ENCODE measurements at regions not wholly inside any gene's neighbourhood (a gene's known extent, or its start where the extent isn't known, plus 50 kb on each side); places are given as distances from the start of the nearest gene placed in this dataset.

GRCh38 chr22:22802339-22802970 is 85.2 kb upstream of the IGLL5 start:
- DNase-seq (ENCODE audit: low read depth in 3 of 3) = peak in 1 of 3 experiments; percentile 30

DNA sequence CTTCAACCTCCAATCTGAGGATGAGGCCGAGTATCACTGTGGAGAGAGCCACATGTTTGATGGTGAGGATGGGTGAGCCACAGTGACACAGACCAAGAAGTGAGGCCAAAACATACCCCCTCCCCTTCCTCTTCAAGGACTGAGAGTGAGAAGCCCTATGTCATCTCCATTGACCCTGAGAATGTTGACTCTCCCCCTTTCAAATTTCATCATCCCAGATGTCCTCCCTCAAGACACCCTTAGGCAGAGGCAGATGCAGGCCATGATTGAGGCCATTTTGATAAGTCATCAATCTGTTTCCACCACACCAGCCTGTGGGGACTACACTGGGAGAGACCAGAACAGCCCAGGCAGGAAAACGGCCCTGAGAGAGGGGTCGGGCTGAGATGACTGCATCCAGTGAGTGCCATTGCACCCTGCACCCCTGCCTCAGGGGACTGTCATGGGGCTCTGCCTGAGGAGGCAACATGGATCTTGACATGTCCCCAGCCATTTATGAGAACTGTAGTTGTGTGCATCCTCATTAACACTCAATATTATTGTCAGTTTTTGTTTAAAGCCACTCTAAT is 84.2 kb upstream of the IGLL5 start:
- no peak for DNase-seq (ENCODE audit: low read depth in 3 of 3)

DNA sequence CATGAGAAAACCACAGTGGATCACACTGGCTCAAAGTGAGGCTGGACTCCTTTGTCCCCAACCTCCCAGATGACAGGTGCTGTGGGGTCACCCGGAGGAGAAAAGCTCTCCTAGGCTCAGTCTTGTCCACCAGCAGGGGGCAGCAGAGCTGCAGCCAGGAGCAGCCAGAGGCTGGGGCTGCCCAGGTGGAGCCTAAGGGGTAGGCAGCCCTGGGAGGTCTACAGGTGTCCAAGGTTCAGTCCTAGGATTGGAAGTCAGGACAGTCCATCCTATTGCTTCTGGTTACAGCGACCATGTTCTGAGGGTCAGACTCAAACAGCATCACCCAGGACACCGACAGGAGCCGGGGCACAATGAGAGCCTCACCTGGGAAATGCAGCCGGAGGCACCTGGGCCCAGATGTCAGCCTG is 77.6 kb upstream of the IGLL5 start:
- peak in 2 of 3 experiments; percentile 49 to 59 for DNase-seq (ENCODE audit: low read depth in 3 of 3)

DNA sequence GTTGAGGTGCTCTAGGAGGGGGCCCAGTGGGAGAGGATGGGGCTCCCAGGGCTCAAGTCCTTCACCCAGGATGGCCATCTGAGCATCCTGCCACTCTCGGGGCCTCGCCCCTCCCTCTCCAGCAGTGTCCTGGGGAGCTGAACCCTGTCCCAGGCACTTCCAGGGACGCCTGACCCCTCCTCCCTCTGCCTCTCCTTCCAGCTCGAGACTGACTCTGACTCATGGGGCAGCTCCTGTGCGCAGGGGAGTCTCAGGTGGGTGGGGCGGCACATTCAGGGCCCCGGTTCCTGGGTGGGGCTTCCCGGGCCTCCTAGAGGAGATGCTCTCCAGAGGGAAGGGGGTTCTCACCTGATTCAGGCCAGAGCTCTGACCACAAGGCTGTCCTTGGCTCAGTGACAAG is 77.1 kb upstream of the IGLL5 start:
- DNase-seq (ENCODE audit: low read depth in 3 of 3) = no peak

DNA sequence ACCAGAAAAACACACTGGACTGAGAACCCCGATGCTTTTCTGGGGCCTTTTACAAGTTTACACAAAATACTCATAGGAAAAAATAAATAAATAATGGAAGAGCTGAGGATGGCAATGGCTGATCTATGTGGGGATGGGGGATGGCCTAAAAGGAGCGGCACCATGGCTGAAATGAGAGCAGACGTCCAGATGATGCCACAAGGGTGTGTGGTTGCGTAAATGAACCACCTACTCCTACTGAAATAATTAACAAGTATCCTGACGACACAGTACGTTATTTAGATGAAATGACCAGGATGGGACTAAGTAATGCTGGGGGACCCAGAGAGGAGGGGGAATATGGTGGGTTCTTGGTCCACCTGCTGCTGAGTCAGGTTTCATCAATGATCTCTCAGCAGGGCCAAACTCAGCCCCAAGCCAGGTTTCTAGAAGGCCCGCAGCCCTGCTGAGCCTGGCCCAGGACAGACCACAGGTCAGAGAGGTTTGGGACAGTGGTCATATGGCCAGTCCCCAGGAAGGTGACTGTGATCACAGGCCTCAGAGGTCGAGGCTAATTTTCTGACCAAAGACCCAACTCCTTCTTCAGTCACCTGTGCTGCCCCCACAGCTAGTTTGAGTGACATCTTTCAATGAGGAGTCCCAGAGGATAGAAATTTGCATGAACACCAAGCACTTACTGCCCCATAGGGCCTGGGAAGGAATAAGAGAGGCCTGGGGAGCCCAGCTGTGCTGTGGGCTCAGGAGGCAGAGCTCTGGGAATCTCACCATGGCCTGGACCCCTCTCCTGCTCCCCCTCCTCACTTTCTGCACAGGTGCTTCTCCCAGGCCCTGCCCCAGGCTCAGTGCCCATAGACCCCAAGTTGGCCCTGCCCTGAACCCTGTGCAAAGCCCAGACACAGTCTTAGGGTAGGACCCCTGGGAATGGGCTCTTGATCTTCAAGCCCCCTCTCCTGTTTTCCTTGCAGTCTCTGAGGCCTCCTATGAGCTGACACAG is 76.3 kb upstream of the IGLL5 start:
- no peak for DNase-seq (ENCODE audit: low read depth in 3 of 3)

DNA sequence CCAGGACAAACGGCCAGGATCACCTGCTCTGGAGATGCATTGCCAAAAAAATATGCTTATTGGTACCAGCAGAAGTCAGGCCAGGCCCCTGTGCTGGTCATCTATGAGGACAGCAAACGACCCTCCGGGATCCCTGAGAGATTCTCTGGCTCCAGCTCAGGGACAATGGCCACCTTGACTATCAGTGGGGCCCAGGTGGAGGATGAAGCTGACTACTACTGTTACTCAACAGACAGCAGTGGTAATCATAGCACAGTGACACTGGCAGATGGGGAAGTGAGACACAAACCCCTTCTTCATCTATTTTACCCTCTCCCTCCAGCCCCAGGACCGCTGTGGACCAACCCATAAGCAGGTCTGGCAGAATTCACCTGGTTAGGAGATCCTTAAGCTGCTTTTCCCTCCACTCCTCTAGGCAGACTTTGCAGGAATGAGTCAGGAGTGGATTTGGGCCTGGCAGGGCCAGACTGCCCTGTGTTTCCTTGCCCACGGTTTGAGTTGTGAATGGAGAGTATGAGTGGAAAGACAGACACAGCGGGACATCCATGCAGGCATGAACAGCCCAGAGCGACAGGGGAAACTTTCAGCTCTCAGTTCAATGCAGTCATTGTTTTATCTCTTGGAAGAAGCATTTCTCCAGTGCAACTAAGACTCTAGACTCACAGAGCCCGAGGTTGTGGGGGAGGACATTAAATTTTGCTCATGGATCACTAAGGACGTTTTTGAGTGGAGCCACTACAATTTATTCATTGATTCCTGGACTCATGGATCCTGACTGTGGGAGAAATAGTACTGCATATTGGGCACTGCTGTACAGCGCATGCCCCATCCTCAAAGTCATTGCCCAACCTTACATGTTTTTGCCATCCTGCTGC is 75.3 kb upstream of the IGLL5 start:
- no peak for DNase-seq (ENCODE audit: low read depth in 3 of 3)

DNA sequence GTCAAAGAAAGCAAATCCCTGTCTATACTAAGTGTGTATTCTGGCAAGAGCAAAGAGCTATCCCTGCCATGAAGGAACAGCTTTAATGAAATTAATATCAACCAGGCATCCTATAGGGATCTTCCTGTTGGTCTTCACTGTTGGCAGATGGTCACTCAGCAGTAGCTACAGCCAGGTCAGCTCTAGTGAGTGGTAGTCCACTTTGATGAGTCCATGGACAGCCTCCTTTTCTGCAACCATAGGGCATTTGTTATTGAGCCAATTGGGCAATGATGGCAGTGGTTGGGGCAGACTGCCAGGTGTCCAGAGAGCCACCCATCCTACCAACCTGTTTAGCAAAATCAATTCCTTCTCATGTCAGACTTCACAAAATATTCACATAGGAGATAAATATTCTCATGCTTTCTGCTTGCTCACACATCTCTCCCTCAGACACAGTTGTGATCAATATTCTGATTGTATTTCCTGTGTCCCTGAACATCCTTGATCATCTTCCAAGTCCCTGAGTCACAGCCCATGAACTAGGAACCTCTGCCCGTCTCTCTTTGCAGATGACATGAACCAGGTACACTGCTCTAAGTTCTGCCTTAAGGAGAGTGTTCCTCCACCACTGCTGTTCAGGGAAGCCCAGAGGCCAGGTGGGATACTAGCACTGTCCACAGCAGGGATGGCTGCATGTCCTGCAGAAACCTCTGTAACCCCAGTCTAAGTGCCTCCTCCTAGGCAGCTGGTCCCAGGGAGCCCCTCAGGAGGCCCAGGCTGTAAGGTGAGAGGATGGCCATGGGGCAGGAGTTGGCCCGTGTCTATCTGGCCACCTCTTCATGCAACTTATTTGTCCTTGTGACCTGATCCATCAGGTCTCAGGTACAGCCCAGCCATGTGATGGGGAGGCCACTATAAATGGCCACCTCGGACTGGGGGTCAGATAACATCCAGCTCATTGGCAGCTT is 74.2 kb upstream of the IGLL5 start:
- no peak for DNase-seq (ENCODE audit: low read depth in 3 of 3)

DNA sequence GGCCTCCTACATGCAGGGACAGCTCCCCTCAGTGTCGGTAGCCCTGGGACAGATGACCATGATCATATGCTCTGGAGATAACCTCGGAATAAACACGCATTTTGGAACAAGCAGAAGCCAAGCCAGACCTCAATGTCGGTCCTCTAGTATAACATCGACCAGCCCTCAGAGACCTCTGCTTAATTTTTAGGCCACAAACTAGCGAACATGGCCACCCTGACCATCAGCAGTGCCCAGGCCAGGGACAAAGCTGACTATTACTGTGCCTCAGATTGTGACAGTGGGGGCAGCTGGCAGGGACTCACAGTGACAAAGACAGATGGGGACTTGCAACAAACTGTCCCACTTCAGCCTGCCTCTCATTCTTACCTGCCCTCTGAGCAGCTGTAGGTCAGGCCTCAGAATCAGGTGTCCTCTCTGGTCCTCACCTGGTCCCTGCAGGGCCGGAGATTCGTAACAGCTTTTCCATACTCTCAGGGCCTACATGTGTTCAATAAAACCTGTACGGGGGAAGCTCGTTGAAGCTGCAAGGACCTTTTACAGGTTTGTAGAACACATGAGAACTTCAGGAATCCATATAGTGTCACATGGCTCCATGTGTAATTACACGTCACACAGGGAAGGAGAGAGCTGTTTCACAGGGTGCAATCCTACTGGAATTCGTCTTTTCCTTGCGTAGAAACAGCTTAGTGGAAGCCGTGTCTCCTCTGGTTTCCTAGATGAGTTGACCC is 72.8 kb upstream of the IGLL5 start:
- DNase-seq (ENCODE audit: low read depth in 3 of 3) = no peak

- DNase-seq (ENCODE audit: low read depth in 3 of 3) = no peak
These were observed 72.0 kb upstream of the IGLL5 start for GRCh38 chr22:22815397-22816170.

GRCh38 chr22:22816171-22816514 is 71.5 kb upstream of the IGLL5 start:
- DNase-seq (ENCODE audit: low read depth in 3 of 3) = no peak

GRCh38 chr22:22816766-22817410 is 70.7 kb upstream of the IGLL5 start:
- DNase-seq (ENCODE audit: low read depth in 3 of 3) = no peak

GRCh38 chr22:22817468-22818201 is 70.0 kb upstream of the IGLL5 start:
- no peak for DNase-seq (ENCODE audit: low read depth in 3 of 3)

DNA sequence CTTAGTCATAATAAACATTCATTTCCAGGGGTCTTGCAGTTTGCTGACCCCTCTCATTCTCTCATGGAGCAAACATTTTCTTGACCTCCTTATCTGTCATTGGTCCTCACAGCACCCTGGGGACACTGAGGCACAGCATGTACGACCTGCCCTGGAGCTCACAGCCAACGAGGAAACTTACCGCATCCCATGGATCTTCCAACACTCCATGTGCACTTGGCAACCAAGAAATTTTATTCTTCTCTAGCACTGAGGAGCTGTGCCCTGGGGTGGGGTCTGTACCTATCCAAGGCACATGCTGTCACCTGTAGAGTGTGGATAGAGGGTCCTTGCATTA is 69.4 kb upstream of the IGLL5 start:
- DNase-seq (ENCODE audit: low read depth in 3 of 3) = no peak

GRCh38 chr22:22818861-22819855 is 68.5 kb upstream of the IGLL5 start:
- no peak for DNase-seq (ENCODE audit: low read depth in 3 of 3)

DNA sequence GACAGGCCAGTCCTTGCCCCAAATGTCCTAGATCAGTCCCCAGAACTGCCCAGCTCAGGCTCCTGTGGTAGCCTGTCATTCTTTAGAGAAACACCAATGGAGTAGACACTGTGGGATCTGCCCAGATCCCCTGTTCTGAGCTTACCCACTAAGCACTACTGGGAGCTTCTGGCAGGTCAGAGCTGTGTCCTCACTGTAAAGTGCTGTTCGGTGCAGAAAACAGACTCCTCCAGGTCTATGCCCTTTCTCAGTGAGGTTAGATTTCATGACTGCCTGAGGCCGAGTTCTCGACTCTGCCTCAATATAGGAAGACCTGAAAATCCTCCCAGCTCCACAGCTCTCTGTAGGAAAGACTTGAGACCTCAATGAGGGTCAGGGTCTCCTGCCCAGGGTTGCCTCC is 67.5 kb upstream of the IGLL5 start:
- DNase-seq (ENCODE audit: low read depth in 3 of 3) = no peak

DNA sequence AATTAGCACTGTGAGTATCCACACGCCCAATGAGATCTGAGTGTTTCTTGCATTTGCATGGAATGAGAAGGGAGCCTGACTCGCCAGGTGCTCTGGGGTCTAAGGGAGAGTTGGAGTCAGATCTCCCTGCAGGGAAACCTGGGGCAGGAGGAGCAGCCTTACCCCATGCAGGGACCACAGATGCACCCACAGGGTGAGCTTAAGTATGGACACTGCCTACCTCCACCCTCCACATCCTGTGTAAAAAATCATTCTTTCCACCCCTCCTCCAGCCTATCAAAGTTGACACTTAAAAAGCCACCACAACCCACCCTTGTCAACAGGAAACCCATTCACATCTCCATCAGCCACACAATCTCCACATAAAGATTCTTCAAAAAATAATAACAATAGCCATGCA is 67.0 kb upstream of the IGLL5 start:
- no peak for DNase-seq (ENCODE audit: low read depth in 3 of 3)

GRCh38 chr22:22821340-22821739 is 66.3 kb upstream of the IGLL5 start:
- DNase-seq (ENCODE audit: low read depth in 3 of 3) = no peak

Measured in stimulated activated CD4-positive, alpha-beta T cell treated with anti-CD3 and anti-CD28 coated beads, TNF-alpha, amount 100 ng/mL, for 24 hours (primary cell).